HG02571 (cell line): ENCODE measurements at regions not wholly inside any gene's neighbourhood (a gene's known extent, or its start where the extent isn't known, plus 50 kb on each side); places are given as distances from the start of the nearest gene placed in this dataset.

Experiments used
- ATAC-seq: cut with Tn5 transposase; IDR thresholded peaks from one replicate; pipeline ENCODE4 v1.9.1; 2021; ENCODE audit warnings: mild to moderate bottlenecking, moderate library complexity; ENCODE audit not compliant: unreplicated experiment

DNA sequence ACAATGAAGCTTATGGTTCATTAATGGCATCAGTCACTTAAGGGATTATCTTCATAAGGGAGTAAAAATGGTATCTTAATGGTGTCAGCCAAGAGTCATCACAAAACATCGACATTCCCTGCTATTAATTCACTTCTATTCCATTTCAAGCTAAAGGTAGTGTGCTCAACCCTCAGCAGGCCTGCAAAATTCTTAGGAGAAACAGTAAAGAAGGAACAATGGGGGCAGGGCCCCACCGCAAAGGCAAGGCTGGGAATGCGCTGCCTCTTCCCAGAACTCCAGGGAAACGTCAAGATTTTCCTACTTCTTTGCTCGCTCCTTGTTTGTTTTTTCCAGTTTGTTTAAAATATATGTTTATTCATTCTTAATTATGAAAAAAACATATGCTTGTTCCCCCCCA, 187.3 kb upstream of the TSC22D2 start:
- no peak for ATAC-seq

DNA sequence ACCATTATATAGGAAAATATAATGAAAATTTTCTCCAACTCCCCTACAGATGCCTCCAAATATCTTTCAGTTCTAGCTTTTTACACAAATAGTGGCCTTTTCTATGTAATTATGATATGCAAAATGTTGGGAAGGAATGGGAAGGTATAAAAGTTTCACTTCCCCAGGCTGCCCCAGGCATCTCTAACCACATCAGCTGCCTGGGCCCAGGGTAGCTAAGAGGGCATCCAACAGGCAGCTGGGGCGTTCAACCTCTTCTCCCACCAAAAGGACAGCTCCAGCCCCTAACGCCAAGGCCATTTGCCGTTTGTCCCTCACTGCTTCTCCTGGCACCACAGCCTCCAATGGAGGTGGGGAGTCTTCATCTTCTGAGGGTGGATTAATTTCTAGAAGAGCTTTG, 188.1 kb upstream of the TSC22D2 start:
- ATAC-seq: no peak

DNA sequence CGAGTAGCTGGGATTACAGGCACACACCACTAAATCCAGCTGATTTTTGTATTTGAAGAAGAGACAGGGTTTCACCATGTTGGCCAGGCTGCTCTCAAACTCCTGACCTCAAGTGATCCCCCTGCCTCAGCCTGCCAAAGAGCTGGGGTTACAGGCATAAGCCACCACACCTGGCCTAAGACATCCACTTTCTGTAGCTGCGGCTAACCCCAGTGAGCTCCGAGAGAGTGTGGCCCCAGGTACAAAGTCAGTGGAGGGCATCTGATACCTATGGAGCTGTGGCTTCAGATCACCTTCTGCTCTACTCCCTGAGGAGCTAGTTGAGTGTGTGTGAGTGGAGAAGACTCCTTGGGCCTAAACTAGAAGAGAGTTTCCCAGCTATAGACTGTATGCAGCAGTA, 189.3 kb upstream of the TSC22D2 start:
- no peak for ATAC-seq

DNA sequence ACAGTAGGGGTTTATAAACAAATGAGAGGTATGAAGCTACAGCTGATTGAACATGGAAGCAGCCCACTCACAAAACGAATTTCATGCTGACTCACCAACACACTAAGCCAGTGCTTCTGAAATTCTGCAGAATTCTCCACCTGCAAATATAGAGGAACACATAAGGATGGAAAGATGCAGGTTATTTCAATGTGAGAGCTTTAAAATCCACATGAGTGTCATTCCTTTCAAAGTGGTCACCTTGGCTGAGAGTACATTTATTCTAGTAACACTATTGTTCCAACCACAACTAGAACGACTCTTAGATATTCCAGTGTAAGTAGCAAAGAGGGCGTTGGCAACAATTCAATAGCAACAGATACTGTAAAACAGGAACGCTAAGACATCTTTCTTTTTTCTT, 189.9 kb upstream of the TSC22D2 start:
- ATAC-seq: no peak

DNA sequence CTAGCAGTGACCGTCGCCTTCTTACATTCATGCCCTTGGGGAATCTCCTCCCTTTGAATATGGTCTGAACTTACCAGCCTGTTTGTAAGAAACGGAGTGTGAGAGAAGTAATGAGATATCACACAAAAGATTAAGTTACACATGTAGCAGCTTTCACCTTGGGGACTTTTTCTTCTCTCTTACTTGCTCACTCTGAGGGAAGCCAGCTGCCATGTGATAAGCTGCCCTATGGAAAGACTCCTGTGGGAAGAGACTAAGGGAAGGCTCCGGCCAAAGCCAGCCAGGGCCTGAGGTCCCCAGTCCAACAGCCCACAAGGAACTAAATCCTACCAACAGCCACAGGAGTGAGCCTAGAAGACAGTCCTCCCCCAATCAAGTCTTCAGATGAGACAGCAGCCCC, 190.4 kb upstream of the TSC22D2 start:
- ATAC-seq: no peak

DNA sequence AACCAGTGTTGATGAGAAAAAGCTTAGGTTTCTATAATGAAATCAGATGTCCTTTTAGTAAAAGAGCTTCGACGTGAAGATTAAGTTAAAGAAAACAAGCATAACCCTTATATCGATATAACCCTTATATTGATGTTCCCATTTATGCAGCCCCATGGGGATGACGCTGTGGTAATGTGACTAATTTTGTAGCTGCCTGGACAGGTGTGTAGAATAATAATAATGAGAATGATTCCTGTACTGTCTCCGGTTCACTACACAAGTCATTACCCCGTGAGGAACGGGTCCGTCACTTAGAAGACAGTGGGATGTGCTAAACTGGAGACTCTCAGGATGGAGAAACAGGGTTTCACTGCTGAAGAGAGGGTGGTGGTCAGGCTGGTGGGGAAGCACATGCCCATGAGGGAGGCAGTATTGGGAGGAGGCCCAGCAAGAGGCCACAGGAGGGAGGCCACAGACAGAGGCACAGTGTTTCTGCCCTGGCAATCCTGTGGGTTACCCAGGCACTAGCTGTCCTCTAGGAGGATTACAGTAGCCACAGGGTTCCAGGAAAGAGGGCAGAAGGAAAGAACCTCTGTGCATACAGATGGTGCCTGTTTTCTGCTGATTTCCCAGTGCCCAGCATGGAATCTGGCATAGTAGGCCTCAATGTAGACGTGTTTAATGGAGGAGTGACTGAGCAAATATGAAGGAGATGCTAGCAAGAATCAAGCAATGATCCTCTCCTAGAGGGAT, 191.1 kb upstream of the TSC22D2 start:
- ATAC-seq: no peak

DNA sequence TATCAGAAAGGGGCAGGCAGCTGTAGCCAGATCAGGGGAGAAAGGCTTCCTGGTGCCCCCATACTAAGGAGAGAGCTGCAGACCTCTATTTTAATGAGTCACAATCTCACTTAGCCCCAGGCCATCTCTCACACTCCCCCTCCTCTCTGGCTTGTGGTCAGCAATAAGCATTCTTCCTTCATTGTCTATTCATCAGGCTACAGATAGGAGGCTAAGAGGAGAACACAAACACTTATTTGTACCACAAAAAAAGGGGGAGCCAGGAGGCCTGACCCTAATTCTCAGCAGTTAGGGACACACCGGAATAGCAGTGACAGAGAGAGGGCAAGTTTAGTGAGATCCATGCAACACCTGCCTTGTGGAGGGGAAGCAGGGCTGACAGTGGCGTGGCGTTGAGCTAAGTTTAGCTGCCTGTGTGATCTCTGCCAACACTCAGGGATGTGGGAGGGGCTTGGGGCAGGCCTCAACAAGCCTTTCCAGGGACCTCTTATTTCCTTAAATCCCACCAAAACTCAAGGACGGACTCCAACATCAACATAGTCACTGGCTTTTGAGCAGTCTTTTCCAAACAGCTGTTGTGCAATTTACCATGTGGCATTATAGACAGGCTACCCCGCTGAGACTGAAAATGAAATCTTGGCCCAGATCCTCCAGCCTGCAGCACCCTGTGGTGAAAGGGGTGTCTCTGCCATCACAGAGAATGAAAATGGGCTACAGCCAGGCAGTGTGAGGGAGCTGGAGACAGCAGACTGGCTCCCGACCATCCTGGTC, 191.9 kb upstream of the TSC22D2 start:
- ATAC-seq: no peak

DNA sequence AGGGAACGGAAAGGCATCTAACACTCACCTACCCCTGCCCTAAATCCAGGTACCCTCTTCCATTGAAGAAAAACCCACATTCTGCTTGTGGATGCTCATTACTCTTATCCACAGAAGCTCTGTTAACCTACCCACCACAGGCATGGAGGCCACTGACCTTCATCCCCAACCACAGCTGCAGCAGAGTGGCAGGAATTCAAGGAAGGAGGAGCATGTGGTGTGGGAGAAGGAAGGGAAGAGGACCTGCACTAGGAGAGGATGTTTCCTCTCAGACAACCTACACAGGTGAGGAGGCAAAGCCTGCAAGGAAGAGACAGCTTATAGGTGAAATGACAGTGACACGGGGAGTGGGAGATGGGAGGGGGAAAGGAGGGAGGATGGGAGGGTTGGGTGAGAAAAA, 192.5 kb upstream of the TSC22D2 start:
- ATAC-seq: no peak

DNA sequence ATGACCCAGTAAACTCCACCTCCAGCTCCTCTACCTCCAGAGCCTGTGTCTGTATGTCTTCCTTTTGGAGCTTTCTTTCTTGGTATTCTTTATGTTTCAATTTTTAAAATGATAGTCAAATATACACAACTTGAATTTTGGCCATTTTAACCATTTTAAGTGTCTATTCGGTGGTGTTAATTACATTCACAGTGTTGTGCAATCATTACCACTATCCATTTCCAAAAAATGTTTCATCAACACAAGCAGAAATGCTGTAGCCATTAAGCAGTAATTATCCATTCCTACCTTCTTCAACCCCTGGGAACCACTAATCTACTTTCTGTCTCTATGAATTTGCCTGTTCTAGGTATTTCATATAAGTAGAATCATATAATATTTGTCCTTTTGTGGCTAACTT, 194.5 kb upstream of the TSC22D2 start:
- ATAC-seq: no peak

DNA sequence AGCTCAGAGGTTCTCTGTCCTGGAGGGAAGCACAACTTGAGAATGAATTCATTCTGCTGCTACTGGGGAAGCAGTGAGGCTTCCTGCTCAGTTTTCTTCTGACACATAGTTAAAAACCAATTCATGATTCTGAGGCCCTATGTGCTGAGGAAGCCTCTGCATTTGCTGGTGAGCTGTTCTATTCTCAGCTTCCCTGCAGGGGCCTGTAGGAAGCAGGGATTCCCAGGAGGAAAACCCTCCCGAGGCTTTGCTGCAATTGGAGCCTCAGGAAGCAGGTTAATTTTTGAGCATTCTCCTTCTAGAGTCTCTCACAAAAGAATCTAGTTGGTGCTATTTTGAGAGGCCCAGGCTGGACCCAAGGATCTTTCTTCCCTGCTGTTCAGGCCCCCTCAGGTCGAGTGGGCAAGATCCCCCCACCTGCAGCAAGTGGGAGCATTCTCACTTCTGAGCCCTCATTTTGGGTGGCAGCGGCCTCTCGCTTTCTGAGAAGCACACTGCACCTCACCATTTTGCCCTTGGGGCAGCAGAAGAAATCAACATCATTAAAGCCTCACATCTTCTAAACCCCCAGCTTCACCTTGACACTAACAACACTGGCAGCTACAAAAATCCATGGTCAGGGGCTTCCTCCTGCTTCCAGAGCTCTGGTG, 197.5 kb upstream of the TSC22D2 start:
- ATAC-seq: no peak

DNA sequence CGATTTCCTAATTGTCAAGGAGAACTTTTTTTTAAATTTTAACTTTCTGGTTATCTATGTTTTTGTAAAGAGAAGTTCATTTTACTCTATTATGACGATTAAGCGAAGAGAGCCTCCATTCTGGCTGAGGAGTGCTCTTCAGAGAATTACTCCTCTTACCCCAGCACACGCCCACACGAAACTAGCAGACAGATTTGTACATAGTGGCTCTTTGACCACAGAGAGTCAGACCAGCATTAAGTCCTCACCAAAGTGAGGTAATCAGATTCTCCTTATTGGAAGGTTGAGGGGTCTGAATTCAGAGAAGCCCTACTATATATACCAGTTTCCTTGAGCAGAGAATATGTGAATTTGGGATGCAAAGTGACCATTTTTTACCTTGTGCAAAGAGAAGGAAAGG, 204.8 kb upstream of the TSC22D2 start:
- ATAC-seq: no peak

DNA sequence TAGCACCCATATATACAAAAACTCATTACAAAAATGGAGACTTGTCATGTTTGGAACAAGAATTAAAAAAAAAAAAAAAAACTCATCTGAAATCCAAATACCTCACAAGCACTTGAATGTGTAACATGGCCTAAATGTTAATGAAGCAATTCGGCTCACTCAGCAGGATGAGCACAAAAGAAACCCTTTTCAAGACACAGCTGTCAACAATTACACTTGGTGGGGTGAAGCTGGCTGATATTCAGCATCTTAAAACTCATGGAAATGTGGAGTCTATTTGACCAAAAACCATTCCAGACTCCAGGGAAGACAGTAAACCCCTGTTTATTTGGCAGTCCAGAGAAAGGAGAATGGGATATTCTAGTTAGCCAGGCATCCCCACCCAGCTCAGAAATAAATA, 205.4 kb upstream of the TSC22D2 start:
- no peak for ATAC-seq

DNA sequence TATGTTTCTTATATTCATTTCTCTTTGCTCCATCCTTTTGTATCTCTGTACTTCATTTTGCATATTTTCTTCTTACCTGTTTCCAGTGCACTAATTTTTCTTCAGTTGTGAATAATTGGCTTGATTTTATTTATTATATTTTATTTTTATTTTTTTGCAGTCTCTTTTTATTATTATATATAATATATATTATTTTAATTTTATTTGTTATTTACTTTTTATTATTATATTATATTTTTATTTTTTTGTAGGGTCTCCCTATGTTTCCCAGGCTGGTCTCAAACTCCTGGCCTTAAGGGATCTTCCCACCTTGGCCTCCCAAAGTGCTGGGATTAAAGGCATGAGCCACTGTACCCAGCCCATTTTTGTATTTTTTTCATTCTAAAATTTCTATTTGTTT, 213.1 kb upstream of the TSC22D2 start:
- ATAC-seq: no peak

DNA sequence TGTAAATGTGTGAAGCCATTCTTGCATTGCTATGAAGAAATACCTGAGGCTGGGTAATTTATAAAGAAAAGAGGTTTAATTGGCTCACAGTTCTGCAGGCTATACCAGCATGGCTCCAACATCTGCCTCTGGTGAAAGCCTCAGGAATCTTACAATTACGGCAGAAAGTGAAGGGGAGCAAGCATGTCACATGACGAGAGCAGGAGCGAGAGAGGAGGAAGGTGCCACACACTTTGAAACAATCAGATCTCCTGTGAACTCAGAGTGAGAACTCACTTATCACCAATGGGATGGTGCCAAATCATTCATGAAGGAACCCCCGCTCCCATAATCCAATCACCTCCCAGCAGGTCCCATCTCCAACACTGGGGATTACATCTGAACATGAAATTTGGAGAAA, 213.6 kb upstream of the TSC22D2 start:
- no peak for ATAC-seq

DNA sequence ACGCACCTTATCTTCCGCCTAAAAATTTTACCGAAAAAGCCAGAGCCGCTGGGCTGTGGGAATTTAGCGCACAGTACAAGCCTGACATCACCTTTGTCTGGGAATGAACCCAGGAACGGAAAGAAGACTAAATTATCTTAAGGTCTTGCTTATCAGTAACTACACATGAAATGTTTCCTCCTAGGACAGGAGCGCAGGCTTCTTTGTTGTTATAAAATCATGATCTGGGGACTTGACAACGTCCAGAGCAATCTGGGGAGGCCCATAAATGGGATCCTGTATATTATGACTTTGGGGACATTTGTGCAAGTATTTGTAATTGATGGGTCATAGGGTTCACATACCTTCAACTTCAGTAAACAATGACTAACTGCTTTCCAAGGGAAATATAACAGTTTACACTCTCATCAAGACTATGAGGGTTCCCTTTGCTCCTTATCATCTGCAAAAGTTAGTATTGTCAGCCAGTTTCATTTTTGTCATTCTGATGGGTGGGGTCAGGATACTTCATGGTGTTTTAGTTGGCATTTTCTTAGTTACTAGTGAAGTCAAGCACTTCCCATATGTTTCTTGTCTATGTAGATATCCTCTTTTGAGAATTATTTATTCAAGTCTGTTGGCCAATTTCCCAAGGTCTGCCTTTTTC, 213.9 kb upstream of the PFN2 start:
- peak; percentile 33 for ATAC-seq

DNA sequence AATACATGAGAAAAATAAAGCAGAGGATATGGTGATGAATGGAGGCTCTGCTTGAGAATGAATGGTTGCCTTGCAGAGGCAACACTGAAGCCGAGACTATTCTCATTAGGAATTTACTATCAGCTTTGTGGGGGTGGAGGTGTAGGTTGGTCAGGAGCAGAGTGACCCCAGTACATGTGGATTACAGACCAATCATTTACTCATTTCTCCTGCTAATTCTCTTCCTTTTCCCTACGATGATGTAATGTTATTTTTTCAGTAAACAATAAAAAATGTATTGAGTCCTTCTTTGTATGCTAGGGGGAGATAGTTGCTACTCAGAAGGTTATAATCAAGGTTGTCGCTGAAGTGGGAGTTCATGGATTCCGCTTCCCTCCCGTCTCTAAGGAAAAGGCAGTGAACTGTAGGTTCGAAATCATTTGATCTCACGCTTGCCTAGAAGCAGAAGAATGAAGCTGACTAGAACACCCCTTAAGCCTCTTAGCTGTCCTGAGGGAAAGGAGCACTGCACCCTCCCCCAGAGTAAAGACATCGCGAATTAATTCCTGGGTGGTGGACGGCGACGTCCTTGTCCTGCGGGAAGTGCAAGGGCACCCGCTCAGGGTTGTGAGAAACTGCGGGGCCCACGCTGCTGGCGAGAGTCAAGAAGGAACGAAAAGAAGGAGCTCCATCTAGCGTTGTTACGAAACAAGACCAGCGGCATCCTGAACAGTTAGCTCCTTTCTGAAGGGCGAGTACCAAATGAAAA, 213.2 kb upstream of the PFN2 start:
- peak; percentile 97 for ATAC-seq

DNA sequence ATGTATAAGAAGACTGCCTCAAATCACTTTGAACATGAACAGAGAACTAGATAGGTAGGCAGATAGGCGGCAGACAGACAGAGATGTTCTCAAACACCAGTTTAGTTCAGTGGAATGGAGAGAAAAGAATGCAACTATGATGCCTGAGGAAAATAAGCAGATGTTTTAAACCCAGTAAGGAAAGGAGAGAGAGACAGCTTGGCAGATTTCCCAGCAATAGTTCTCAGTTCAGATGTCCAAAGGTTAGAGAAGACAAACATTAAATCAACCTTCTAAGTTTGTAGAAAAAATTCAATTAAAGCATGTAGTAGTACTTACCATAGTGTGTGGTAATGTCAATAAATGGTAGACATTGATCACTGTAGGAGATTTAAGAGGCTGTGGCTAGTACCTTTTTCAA, 209.6 kb upstream of the PFN2 start:
- ATAC-seq: no peak

DNA sequence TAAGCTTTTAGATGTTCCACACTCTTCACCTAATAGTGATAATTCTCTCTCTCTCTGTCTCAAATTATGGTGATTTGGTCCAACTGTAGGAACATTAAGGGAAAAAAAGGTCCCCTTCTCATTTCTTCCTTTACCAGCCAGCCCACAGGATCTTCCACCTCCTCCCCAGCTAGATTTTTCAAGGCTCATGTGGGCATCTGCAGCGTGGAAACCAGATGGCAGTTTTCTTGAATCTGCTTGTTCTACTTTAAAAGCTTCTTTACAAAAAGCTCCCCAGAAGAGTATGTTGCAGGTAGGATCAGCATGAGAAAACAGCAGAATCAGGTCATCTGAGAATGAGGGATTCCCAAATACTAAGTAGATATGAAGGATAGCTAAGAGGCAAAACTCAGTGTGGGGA, 208.6 kb upstream of the PFN2 start:
- ATAC-seq: no peak

DNA sequence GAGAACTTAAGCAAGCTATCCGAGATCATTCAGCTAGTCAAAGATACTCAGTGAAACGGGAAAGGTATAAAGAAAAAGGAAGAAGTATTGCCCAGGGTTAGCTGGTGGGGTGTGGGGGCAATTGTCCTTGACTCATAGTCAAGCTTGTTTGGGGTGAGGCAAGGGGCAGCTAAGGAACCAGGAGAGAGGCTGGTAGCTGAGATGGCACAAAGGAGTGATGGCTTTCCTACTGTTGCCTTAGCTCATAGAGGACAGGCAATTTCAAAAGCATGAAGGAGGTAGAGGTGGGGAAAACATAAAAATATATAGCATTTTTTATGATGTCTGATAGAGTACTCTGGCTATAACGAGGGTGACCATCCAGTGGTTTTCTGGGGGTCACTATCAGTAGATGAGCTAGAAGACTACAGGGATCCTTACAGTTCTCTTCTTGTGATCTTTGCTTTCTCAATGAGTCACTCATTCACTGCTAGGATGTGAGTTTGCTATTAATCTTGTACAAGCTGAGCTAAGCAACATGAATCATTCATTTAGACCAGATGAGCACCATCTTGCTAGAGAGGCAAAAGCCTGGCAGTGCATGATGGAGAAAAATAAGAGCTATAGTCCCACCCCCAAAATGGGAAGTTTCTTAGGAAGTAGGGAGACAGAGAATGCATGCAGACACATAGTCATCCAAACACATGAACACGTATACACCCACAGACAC, 207.1 kb upstream of the PFN2 start:
- ATAC-seq: no peak

DNA sequence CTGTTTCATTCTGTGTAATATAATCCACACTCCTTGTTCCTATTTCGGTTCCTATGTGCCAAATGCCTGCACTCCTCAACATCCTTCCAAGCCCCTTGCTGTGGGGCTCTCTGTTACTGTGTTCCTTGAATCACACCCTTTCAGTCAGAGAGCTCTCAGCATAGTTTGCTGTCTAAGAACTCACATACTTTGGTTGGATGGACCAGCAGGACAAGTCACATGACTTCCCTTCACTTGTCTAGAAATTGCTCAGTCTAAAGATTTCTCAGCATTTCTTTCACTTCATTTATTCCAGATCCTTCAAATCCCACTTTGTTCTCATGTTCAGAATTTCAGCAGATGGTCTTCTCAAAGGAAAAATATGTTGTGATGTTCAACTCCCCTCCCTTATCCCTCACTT, 203.5 kb upstream of the PFN2 start:
- ATAC-seq: no peak
